ENCODE measurements at regions not wholly inside any gene's neighbourhood (a gene's known extent, or its start where the extent isn't known, plus 50 kb on each side); places are given as distances from the start of the nearest gene placed in this dataset.

- TF ChIP-seq CTCF (optimal IDR thresholded peaks at IDR 0.05 in 1 of 3, IDR thresholded peaks at IDR 0.05 in 1 of 3, conservative IDR thresholded peaks at IDR 0.05 in 1 of 3; ENCODE audit: extremely low read depth in 1 of 3, insufficient read depth in 2 of 3, low read length in 3 of 3) (no peak), EZH2 (IDR thresholded peaks at IDR 0.05; ENCODE audit: low read length) (no peak)
Observed at GRCh38 chr2:12036640-12036983, 290.2 kb downstream of the LPIN1 start.
